A673 (cell line): ENCODE measurements at regions not wholly inside any gene's neighbourhood (a gene's known extent, or its start where the extent isn't known, plus 50 kb on each side); places are given as distances from the start of the nearest gene placed in this dataset.

ENCODE experiments used
- BruUV-seq: library from RNA; stranded (reverse); fragments of 400-500 nt; replicated peaks from 2 replicates; lab custom pipeline; 2021; lab: Mats Ljungman, UMichigan
- CTCF ChIA-PET: fragments of 300-600 bp; sonication (Branson Sonifier 250); formaldehyde crosslinking; loops from one replicate; lab custom pipeline; 2022; ENCODE audit warnings: antibody characterized with exemption; lab: Charles Lee
- POLR2A ChIA-PET: fragments of 300-600 bp; sonication (Branson Sonifier 250); formaldehyde crosslinking; loops from one replicate; lab custom pipeline; 2022; ENCODE audit warnings: antibody characterized with exemption; ENCODE audit not compliant: low non-redundant PET; lab: Charles Lee
- DNase-seq: peaks from one replicate; pipeline ENCODE4 v3.0.0-alpha.2; 2015; ENCODE audit warnings: low spot score
- H3K27ac ChIP-seq: fragments of 200-600 bp; sonication (generic); 2 replicates; pipeline ENCODE4 v1.5.1; 2016; ENCODE audit warnings: mixed run types, low read depth, mild to moderate bottlenecking, mixed read lengths, antibody characterized with exemption, low read length; ENCODE audit not compliant: poor library complexity, severe bottlenecking
- H3K27me3 ChIP-seq: fragments of 200-600 bp; sonication (generic); replicated peaks from 2 replicates; pipeline ENCODE4 v1.6.1; 2017; ENCODE audit warnings: mixed run types, low read depth, mild to moderate bottlenecking, mixed read lengths, antibody characterized with exemption, low read length; ENCODE audit not compliant: insufficient read depth, poor library complexity
- H3K36me3 ChIP-seq: fragments of 200-600 bp; sonication (generic); 2 replicates; pipeline ENCODE4 v1.6.1; 2016; ENCODE audit warnings: mixed run types, mild to moderate bottlenecking, mixed read lengths, antibody characterized with exemption, low read length; ENCODE audit not compliant: insufficient read depth, poor library complexity, severe bottlenecking
- H3K4me1 ChIP-seq: fragments of 200-600 bp; sonication (generic); 2 replicates; pipeline ENCODE4 v1.6.1; 2017; ENCODE audit warnings: mixed run types, mild to moderate bottlenecking, mixed read lengths, antibody characterized with exemption, low read length; ENCODE audit not compliant: insufficient read depth, poor library complexity, severe bottlenecking
- H3K4me3 ChIP-seq: fragments of 200-600 bp; sonication (generic); 2 replicates; pipeline ENCODE4 v1.5.1; 2016; ENCODE audit warnings: low read depth, mixed run types, mild to moderate bottlenecking, mixed read lengths, low read length; ENCODE audit not compliant: poor library complexity, severe bottlenecking
- H3K9me3 ChIP-seq: fragments of 200-600 bp; sonication (generic); 2 replicates; pipeline ENCODE4 v1.6.1; 2016; ENCODE audit warnings: mixed run types, low read depth, mild to moderate bottlenecking, mixed read lengths, antibody characterized with exemption, low read length; ENCODE audit not compliant: poor library complexity, severe bottlenecking
- EZH2 ChIP-seq: fragments of 200-600 bp; sonication (generic); IDR thresholded peaks from 2 replicates; pipeline ENCODE4 v1.6.1; 2017; ENCODE audit warnings: borderline replicate concordance, low read depth, mild to moderate bottlenecking, mixed read lengths, antibody characterized with exemption, low read length; ENCODE audit not compliant: poor library complexity, severe bottlenecking
- intact Hi-C: fragments of 100-400 bp; cut with micrococcal nuclease; formaldehyde crosslinking; loops from one replicate; pipeline ENCODE4 v1.10.0; 2022; ENCODE audit not compliant: unreplicated experiment
- TF ChIP-seq, protein P1 (sequence below): fragments of 300-800, 200-600 bp; sonication (generic); conservative IDR thresholded peaks from 2 replicates; pipeline ENCODE4 v1.5.1; 2017; ENCODE audit warnings: low read depth, mild to moderate bottlenecking, antibody characterized with exemption, low read length, moderate library complexity, mixed read lengths

DNA sequence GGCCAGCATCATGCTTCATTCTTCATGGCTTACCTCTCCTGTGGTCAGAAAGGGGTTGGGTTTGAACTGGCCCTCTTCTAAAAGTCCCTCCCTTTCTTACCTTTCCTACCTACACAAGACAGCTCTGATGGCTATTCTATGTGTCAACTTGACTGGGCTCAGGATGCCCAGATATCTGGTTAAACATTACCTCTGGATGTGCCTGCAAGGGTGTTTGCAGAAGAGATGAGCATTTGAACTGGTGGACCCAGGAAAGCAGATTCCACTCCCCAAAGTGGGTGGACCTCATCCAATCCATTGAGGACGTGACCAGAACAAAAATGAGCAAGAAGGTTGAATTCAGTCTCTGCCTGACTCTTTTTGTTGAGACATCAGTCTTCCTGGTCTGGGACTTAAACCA is 79.0 kb upstream of the TCF7L2 start:
- ChIA-PET CTCF (no interaction called here), POLR2A (no interaction called here)
- no peak for DNase-seq
- H3K4me1 ChIP-seq = no peaks in the 10 kb centered on the region
- H3K9me3 ChIP-seq = no peaks in the 10 kb centered on the region
- no peaks in the 10 kb centered on the region for H3K27me3 ChIP-seq
- no peaks in the 10 kb centered on the region for H3K36me3 ChIP-seq
- intact Hi-C loops = no loop called here
- H3K4me3 ChIP-seq = no peak overlapping the region
- BruUV-seq = no TSS peak
- TF ChIP-seq, protein P1, sequence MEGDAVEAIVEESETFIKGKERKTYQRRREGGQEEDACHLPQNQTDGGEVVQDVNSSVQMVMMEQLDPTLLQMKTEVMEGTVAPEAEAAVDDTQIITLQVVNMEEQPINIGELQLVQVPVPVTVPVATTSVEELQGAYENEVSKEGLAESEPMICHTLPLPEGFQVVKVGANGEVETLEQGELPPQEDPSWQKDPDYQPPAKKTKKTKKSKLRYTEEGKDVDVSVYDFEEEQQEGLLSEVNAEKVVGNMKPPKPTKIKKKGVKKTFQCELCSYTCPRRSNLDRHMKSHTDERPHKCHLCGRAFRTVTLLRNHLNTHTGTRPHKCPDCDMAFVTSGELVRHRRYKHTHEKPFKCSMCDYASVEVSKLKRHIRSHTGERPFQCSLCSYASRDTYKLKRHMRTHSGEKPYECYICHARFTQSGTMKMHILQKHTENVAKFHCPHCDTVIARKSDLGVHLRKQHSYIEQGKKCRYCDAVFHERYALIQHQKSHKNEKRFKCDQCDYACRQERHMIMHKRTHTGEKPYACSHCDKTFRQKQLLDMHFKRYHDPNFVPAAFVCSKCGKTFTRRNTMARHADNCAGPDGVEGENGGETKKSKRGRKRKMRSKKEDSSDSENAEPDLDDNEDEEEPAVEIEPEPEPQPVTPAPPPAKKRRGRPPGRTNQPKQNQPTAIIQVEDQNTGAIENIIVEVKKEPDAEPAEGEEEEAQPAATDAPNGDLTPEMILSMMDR = no peak
- no peak for TF ChIP-seq EZH2
- no peak overlapping the region for H3K27ac ChIP-seq

DNA sequence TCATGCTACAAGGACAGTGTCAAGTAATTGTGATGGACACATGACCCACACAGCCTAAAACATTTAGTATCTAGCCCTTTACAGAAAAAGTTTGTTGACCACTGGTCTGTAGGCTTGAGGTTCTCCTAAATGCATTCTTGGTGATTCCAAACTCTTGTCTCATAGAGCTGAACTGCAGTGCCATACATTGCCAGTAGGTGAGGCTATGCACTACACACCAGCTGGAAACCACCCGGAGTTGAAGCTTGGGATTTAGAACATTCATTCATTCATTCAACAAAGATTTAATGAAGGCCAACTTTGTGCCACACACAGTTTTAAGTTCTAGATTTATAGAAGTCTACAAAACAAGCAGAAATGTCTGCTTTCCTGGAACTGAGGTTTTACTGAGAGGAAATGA is 77.3 kb upstream of the TCF7L2 start:
- no peaks in the 10 kb centered on the region for H3K9me3 ChIP-seq
- H3K36me3 ChIP-seq = no peaks in the 10 kb centered on the region
- intact Hi-C loops = no loop called here
- POLR2A ChIA-PET = no interaction called here
- TF ChIP-seq EZH2 = no peak
- TF ChIP-seq, protein P1 = peak; percentile 47; the same call in 1 of the 2 replicates
- H3K4me3 ChIP-seq = no peak overlapping the region
- DNase-seq = peak; percentile 9
- no peak overlapping the region for H3K27ac ChIP-seq
- no peaks in the 10 kb centered on the region for H3K4me1 ChIP-seq
- no TSS peak for BruUV-seq
- no peaks in the 10 kb centered on the region for H3K27me3 ChIP-seq
- CTCF ChIA-PET = no interaction called here

DNA sequence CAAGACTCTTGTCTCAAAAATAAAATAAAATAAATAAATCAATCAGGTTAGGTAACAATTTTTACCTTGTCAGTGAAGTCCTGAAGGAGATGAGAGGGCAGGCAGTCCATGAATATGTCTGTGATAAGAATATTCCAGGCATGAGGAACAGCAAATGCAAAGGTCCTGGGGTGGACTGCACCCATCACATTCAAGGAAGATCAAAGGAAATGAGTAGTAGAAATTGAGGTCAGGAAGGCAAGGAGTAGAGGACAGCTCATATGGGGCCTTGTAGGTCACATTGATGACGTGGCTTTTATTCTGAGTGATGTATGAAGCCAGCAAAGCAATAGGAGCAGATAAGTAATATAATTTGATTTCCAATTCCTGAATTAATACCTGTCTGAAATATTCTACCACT is 76.5 kb upstream of the TCF7L2 start:
- BruUV-seq = no TSS peak
- Histone ChIP-seq H3K4me3 (no peak overlapping the region), H3K4me1 (no peaks in the 10 kb centered on the region), H3K27me3 (no peaks in the 10 kb centered on the region), H3K9me3 (no peaks in the 10 kb centered on the region), H3K27ac (no peak overlapping the region), H3K36me3 (no peaks in the 10 kb centered on the region)
- intact Hi-C loops = no loop called here
- CTCF ChIA-PET = no interaction called here
- POLR2A ChIA-PET = no interaction called here
- no peak for DNase-seq
- TF ChIP-seq, protein P1 = no peak
- TF ChIP-seq EZH2 = no peak
